OCI-LY7 (cell line): ENCODE measurements at regions not wholly inside any gene's neighbourhood (a gene's known extent, or its start where the extent isn't known, plus 50 kb on each side); places are given as distances from the start of the nearest gene placed in this dataset.

Source experiments
- EZH2phosphoT487 ChIP-seq: fragments of 200-600 bp; sonication (generic); IDR thresholded peaks from 2 replicates; pipeline ENCODE4 v1.6.1; 2018; ENCODE audit warnings: low read depth, borderline replicate concordance, mild to moderate bottlenecking, mixed run types, antibody characterized with exemption, low read length, moderate library complexity, mixed read lengths
- TF ChIP-seq, protein P1 (sequence below): fragments of 200-600 bp; sonication (generic); conservative IDR thresholded peaks from 2 replicates; pipeline ENCODE4 v1.5.1; 2014; ENCODE audit warnings: mild to moderate bottlenecking, antibody characterized with exemption, low read length, moderate library complexity, mixed read lengths

- TF ChIP-seq, protein P1, sequence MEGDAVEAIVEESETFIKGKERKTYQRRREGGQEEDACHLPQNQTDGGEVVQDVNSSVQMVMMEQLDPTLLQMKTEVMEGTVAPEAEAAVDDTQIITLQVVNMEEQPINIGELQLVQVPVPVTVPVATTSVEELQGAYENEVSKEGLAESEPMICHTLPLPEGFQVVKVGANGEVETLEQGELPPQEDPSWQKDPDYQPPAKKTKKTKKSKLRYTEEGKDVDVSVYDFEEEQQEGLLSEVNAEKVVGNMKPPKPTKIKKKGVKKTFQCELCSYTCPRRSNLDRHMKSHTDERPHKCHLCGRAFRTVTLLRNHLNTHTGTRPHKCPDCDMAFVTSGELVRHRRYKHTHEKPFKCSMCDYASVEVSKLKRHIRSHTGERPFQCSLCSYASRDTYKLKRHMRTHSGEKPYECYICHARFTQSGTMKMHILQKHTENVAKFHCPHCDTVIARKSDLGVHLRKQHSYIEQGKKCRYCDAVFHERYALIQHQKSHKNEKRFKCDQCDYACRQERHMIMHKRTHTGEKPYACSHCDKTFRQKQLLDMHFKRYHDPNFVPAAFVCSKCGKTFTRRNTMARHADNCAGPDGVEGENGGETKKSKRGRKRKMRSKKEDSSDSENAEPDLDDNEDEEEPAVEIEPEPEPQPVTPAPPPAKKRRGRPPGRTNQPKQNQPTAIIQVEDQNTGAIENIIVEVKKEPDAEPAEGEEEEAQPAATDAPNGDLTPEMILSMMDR: no peak
- TF ChIP-seq EZH2phosphoT487: no peak
Measured at GRCh38 chr5:6180231-6180872, 198.0 kb downstream of the MED10 start.
